NCI-H1105 (cell line): ENCODE measurements at regions not wholly inside any gene's neighbourhood (a gene's known extent, or its start where the extent isn't known, plus 50 kb on each side); places are given as distances from the start of the nearest gene placed in this dataset.

Experiments used
- DNase-seq: peaks from one replicate; lab custom pipeline; 2025; lab: John Stamatoyannopoulos, UW

DNA sequence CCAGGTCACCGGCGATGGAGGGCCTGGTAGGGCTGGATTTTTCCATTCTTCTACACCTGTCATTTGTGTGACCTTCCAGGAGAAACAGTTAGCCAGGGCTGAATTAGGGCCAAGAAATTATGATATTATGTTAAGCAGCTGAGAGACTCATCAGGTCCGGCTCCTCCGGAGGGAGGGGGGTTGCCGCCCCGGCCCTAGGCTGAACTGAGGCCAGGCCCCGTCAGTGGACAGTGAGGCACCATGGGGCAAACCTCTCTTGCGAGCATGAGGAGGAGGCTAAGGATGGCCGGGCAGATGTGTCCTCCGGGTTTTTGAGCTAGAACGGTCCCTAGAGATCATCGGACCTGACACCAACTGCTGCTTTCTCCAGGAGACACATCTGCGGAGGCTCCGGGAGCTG is 150.1 kb downstream of the SOX11 start:
- no peak for DNase-seq

DNA sequence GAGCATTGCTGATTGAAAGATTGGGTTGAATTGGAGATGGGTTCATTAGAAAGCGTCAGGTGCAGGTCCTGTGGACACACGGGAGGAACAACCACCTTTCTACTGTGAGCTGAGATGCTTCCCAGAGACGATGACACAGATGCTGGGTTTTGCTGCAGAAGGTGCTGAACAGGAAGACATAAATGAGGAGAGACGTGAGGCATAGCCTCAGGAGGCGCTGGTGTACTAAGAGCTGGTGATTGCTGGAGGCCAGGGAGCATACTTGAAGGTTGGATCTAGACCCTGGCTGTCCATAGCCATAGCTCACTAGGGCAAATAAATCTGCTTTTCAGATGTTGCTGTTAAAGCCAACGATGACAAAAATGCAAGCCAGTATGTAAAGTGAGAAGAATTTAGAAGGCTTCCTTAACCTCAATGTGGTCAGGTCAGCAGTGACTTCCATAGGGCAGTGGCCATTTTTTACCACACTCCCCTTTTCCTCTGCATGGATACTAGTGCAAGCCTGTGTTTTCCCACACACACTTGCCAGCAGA is 153.7 kb downstream of the SOX11 start:
- DNase-seq: no peak

DNA sequence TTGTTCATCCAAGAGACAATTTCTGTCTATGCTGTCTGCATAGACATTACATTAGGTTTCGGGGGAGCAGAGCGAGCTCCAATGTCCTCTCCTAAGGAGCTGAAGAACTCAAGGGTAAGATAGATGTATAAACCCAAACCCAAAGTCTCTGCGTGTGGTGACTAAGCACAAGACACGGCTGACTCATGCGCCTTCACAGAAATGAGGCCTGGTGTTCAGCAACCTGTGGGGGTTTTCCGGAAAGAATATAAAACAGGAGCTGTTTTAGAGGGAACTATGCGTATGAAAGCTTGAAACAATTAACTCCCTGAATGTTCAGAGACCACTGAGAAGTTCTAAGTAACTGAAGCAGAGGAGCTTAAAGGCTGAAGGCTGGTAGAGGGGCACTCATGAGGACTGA is 154.7 kb downstream of the SOX11 start:
- no peak for DNase-seq

DNA sequence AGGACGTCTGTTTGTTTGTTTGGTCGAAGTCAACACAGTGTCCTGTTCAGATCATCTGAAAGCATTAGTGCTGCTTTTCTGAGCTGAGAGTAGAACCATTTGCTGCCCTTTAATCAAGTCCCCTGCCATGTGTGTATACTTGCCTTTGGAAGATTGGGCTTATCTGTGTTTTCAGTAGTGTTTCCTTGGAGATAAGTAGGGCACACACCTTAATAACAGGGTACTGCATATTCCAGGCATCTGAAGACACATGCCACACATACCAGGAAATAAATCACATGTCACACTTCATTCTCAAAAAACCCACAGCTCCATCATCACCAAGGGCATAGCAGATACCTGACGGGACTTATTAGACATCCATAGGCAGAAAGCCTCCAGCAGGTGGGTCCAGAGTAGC is 157.4 kb downstream of the SOX11 start:
- DNase-seq: no peak

DNA sequence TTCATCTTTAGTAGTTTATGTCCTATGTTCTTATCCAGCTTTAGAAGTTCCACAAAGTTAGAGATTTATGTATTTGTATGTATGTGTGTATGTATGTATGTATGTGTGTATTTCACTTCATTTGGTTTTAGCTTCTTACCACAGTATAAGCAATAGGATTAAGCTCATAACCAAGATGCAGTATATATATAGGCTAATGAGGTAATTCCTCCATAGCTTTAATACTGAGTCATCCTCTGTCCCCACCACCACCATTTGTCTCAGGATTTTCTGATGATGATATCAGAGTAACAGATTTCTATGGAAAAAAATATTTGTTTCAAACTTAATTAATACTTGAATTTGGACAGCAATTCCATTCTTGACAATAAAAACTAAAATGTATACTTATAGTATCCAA is 159.2 kb downstream of the SOX11 start:
- DNase-seq: no peak

DNA sequence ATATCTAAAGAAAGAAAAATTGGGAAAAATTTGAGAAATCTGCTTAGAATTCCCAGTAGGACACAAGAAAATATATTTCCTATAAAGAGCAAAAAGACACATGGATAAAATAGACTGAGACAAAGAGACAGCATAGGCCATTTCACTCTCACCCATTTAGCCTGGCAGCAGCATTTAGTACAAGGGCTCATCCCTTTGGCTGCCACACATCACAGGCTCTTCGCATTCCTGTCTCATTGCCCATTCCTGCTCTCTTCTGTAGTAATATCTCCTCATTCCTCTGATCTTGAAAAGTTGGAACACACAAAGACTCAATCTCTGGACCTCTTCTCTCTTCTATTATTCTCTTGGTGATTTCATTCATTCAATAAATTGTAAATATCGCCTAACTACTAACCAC is 162.6 kb downstream of the SOX11 start:
- no peak for DNase-seq

DNA sequence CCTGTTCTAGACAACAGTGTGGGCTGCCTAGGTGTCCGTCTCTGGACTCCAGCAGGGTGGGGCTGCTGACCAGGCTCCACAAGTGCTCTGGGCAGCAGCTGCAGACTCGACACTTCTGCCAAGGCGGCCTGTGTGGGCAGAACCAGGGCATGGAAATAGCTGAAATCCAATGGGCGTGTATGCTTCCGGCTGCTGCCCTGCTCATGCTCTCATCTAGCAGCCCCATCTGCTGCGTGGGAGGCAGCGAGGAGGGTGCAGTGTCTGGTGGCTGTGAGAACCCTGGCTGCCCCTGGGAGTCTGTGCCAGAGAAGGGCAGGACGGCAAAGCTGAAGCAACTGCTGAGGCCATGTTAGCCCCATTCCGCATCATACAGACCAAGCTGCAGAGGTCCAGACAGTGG is 174.9 kb downstream of the SOX11 start:
- no peak for DNase-seq

DNA sequence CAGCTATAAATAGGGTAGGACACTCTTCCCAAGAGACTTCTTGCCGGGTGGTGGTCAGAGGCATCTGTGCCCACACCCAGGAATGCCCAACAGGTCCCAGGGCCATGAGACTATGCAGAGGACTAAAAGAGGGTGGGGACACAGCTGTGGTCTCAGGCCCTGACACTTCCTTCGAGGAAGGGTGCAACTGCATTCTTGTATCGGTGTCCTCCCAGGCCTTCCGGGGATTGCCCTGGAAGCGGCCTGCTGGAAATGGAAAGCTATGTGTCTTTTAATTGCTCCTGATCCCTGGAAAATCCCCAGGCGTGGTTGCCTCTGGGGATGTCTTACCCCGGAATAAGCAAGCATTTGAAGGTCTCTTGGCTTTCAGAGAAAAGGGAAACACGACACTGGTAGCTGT is 176.7 kb downstream of the SOX11 start:
- no peak for DNase-seq

DNA sequence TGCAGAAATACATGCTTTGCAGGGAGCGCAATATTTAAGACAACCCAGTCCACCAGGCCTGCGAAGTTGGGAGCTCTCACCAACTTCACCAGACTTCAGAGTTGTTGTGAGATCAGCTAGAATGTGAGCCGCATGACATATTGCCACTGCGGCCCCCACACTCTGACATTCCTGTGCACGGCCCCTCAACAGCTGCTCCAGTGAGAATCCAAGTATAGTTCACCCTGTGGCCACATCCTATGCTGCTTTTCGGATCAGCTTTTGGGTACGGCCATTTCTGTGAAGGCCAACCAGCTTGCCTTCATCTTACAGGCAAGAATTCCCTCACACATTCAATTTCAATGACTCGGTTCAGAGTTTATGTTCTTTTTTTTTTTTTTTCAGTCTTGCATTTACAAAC is 177.8 kb downstream of the SOX11 start:
- no peak for DNase-seq

DNA sequence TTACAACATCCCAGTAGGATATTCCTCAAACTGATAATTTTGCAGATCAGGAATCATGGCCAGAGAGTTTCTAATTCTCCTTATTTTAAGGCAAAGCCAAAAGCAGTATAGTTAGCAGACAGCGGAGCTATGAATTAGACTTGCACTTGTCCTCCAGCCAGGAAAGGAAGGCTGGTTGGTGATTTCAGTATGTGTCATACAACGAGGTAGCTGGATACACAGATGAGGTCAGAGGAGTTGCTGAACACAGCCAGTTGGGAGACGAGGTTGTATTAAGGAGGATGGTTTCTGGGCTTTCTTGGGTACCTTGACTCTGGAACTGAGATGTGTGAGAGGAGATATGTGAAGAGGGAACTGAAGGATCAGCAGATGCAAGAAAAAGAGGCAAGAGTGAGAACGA is 185.2 kb downstream of the SOX11 start:
- DNase-seq: no peak

DNA sequence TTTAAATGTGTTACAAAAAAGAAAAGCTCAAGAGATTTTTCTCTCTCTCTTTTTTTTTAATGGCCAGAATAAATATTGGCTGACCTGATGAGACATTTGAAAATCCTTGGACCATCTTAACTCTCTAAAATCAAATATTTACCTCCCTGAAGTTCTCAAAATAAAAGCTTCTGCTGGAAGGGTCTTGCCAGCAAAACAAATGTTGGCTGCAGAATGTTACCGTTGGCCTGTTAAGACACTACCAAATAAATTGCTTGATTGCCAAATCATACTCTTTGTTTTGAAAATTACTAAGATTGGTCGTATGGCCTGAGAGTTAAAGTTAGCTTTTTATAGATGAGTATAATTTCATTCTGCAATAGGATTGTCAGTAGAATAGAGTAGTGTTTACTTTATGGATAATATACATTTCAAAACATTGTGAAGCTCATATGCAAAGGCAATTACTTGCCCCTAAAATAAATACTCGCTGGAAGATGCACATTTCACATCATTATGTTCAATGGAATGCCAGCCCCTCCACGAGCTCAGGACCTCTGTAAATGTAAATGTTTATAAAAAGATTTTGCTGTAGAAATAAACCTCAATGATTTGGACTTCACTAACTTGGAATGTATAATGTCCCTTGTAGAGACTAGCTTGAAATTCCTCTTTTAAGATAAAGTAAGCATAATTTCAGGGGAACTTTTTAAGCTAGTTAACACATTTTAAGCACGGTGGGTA is 193.4 kb downstream of the SOX11 start:
- DNase-seq: no peak

DNA sequence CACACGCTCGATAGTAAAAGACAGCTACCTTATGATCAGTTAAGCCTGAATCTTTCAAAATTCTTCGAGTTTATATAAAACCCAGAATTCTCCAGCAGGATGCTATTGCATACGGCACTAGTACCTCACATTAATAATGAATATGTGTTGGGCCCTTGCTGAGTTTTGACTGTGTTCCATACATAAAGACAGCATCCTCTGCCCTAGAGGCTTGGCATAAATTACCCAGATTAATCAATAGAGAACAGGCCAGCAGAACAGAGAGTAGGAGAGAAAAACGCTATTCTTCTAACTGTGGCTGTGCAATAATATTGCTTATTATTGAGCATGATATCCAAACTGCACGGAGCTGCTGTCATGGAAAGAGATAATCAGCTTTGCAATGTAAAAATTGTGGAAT is 194.3 kb downstream of the SOX11 start:
- no peak for DNase-seq

DNA sequence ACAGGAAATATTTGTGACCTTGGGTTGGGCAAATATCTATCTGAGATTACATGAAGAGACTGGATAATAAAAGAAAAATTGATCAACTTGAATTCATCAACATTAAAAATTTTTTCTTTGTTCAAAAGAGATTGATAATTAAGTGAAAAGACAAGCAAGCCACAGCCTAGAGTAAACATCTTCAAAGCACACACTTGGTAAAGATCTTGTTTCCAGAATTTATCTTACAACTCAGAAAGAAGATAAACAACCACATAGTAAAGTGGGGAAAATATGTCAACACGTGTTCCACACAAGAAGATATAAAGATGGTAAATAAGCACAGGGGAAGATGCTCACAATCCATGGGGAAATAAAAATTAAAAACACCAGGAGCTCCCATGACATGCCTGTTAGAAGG is 195.9 kb downstream of the SOX11 start:
- no peak for DNase-seq

DNA sequence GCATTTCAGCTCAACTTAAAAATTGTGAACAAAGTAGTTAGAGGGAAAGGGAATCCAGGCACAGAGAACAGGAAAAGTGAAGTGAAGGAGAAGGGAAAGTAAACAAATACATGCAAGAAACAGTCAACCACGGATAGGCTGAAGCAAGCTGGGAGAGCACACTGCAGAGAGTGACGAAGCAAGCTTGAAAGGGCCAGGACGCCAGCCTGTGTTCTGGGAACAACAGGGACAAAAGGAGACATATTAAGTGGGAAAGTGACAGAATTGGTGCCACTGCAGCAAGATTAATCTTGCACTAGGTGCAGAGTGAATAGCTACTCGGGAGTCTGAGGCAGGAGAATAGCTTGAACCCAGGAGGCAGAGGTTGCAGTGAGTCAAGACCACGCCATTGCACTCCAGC is 197.3 kb downstream of the SOX11 start:
- no peak for DNase-seq

DNA sequence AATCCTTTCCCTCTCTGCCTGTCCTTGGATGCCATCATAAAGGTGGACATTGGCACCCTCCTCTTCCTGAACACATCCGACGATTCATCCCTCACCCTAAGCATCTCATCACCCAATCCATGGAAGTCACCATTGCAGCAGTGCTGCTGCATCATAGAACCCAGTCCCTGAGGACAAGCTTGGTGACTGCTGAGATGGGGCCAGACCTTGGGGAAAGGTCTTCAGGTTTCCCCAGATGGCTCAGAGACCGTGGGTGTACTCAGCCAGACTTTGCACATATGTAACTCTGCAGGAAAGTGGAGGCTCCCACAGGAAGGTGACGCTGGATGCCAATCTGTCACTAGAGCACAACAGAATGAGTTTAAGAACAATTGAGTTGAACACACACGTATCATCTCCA is 202.2 kb downstream of the SOX11 start:
- no peak for DNase-seq

DNA sequence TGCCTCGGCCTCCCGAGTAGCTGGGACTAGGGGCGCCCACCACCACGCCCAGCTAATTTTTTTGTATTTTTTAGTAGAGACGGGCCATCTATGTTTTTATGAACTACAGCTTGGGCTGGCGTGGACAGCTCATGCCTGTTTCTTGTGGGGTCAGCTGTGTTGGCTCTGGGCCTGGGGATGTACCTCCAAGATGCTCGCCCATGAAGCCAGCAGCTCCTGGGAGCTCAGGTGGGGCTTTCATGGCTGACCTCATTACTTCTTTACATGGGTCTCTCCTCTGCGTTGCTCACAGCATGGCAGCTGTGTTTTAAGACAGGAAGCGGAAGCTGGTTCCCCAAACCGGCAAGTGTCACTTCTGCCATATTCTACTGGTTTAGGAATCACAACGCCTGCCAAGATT is 203.1 kb downstream of the SOX11 start:
- no peak for DNase-seq

DNA sequence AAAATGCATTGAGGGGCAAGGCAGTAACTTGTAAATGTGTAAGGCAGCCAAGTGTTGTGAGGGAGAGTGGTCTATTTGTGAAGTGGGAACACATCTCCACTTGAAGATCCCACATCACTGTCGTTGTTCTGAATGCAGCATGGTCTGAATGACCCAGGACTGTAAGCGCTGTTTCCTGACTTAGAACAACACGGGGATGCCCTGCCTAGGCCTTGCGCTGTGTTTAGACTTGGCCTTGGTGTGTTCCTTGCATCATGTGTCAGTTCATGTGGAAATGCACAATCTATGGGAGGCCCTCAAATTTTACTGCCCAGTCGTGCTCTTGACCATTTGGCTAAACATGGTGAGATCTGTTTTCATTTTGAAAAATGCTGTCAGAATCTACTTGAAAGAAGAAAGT is 205.1 kb downstream of the SOX11 start:
- DNase-seq: no peak

DNA sequence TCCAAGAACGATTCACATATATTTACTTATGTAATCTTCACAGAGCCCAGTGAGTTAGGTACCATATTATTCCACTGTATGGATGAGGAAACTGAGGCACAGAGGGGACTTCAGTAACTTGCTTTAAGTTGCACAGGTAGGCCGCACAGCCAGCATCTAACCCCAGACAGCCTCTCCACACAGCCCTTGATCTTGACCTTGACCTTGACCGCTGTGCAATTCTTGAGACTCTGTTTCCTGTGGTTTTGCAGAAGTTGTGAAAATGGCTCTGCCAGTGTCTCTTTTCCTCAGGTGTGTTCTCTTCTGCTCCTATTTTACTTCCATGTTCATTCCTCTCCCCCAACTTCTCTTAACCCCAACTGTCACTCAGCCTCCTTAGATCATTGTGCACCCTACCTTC is 206.5 kb downstream of the SOX11 start:
- DNase-seq: no peak

DNA sequence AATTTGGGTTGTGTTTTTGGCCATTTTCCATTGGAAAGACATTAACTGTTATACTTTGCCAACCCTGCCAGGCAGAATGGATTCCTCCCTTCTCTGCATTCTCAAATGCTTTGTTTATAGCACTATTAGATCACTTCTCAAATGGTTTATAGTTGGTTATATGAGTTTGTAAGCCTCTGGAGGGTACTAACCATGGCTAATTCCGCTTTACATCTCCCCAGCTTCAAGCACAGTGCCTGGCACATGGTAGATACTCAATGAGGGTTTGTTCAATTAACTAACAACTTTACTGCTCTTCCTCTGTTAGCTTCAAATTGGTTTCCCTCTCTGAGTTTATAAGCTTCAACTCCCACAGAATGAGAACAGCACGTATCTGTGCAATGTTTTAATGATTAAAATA is 213.5 kb downstream of the SOX11 start:
- DNase-seq: no peak

DNA sequence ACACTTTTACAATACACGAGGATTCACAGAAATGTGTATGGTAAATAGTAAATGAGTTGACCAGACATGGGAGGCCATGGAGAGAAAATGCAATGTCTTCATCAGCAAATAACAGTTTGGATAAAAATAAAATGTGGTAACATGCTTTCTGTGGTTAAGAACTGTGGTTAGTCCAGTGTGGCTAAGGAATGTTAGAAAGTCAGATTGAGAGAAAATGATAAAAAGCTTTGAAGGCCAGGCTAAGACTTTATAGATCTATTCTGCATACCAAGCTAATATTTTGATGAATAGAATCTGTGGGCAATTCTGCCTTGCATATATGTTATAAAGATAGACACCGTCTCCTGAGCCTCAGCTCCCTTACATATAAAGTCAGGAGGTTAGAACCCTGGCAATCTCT is 215.9 kb downstream of the SOX11 start:
- no peak for DNase-seq

DNA sequence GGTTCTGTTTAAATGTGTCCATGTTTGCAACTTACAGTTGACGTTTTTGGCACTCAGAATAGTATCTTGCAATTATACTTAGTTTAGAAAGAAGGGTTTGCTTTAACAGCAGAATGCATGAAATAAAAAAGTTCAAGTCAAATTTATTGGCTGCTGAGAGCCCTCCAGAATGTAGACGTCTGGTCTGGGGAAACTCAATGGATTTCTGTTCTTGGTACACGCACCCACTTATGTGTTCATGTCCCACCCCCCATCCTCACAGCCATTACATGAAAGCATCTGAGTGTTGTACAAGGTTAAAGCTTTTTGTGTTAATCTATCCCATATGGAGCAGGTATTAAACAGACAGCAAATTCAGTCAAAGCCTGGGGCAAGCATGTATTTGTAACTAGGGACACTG is 219.5 kb downstream of the SOX11 start:
- no peak for DNase-seq

DNA sequence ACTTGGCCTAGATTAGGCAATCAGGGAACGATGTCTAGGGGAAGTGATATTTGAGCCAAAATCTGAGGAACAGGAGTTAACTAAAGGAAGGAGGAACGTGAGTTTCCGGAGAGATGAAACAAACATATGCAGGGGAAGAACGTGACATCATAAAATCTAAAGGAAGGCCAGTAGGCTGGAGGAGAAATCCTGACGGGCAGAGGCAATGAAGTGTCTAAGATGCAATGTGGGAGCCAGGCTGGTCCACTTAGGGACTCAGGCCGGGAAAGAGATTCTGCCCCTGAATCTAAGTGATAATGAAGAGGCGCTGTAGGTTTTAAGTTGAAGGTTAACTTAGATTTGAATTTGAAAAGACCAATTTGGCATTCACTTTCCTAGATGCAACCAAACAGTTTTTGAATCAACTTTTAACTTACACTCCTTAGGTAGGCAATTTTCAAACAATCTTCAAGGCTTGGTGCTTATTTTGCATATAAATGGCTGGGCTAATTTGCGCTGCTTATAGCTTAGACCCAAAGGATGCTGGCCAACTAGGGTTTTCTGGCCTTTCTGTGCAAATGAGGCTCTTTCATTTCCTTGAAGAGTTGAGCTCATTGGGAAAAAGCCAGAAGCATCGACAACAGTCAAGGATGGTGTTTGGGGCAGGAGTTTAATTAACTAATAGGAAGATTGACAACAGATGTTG is 221.7 kb downstream of the SOX11 start:
- DNase-seq: no peak

DNA sequence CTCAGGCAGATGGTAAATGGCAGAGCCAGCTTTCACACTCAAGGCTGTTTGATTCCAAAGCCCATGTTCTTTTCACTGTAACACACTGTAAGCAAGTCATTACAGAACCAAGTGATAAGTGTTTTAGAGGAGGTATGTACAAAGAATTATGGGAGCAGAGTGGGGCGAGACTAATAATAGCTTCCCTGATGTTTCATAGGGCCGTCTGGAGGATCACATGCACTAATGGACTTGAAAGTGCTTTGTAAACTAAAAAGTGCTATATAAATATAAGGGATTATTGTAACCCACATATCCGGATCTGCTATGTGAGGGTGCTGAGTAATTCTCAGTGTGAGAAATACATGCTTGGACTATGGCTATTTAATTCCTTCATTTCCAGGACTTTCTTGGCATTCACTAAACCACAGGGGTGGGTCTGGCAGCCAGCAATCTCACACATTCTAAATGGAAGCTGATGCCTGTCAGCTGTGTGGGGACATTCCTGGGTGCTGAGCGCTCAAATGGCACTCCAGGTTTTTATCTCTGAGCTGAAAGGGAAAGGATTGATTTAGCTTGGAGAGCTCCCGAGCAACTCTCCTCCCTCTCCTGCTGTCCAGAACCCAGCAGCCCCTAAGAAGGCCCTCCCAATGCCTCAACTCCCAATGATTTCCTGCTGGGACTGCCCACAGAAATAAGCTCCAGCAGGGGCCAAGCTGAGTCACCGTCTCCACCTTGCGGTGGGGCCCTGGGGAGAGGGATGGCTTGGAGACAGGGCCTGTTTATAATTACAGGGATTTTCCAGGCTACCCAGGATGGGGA is 222.8 kb downstream of the SOX11 start:
- no peak for DNase-seq
